ENCODE measurements at regions not wholly inside any gene's neighbourhood (a gene's known extent, or its start where the extent isn't known, plus 50 kb on each side); places are given as distances from the start of the nearest gene placed in this dataset.

DNA sequence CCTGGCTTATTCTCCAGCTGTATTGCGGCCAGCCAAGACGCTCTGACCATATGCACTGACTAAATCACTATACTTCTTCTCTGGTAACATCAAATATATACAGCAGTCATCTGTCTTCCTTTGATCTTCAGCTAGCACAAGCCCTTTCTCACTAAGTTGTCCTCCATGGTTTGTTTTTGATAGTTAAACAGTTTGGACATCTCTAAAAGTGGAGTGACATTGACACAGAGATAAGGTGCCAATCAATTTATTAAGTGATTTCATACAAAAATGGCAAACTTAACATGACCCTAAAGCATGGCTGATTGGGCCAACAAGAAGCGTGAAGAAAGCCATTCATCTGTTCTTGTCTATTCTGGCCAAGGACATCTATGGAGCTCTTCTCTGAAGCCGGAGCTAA, 334.9 kb downstream of the NKX6-1 start (continued):
- no peak for TF ChIP-seq PBX3 (IDR thresholded peaks at IDR 0.05; ENCODE audit: insufficient replicate concordance, low read depth, low read length)
- no peak for TF ChIP-seq EED (IDR thresholded peaks at IDR 0.05; ENCODE audit: low read depth)
- TF ChIP-seq IRF4 (IDR thresholded peaks at IDR 0.05; ENCODE audit: low read depth, low read length) = no peak
- no peak for TF ChIP-seq WRNIP1 (IDR thresholded peaks at IDR 0.05; ENCODE audit: borderline replicate concordance, low read depth, low read length)
- no peak for TF ChIP-seq STAT1 (conservative IDR thresholded peaks at IDR 0.05)
- TF ChIP-seq ZNF592 (IDR thresholded peaks at IDR 0.05) = no peak
- no peak for TF ChIP-seq NR2C1 (IDR thresholded peaks at IDR 0.05)
- no peak for TF ChIP-seq CEBPB (IDR thresholded peaks at IDR 0.05; ENCODE audit: borderline replicate concordance in 1 of 2, low read depth in 2 of 2, low read length in 2 of 2)

DNA sequence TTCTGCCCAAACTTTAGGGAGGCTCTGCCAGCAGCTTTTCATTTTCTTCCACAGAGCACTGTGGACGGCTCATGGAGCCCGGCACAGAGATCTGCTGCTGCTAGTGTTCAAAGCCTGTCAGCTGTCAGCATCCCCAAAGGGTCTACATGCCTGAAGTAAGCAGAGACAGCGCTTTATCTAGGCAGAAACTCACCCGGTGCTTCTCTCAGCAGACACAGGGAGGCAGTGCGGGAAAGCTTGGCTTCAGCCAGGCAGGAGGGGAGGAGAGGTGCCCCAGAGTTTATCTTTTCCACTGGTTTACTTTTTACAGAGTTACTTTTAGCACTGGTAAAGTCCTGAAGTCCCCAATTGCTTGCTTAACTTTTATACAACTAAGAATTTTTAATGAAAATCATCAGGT, 339.3 kb downstream of the NKX6-1 start:
- no peak for FAIRE-seq
- no peaks in the 10 kb centered on the region for H3K4me1 ChIP-seq (ENCODE audit: control insufficient read depth, insufficient read depth, low read length)
- 7% methylated on average over 5 of the region's 5 CpGs for WGBS (ENCODE audit: insufficient coverage, insufficient replicate concordance, low lambda C conversion rate, missing lambda C conversion rate)
- no peak overlapping the region for H3K27ac ChIP-seq (ENCODE audit: control insufficient read depth, insufficient read depth)
- SMC1A ChIA-PET (ENCODE audit: uncharacterized antibody, unreplicated experiment) = no interaction called here
- BruUV-seq (replicated peaks) = no TSS peak
- H3K27me3 ChIP-seq (replicated peaks in 1 of 2; ENCODE audit: control insufficient read depth in 2 of 2, insufficient read depth in 2 of 2, low read length in 1 of 2) = no peaks in the 10 kb centered on the region; a peak in 2 of 4 replicates
- no peaks in the 10 kb centered on the region for H4K20me1 ChIP-seq (ENCODE audit: control insufficient read depth, insufficient read depth)
- DNase-seq (ENCODE audit: low read depth, low spot score) = no peak
- no peak overlapping the region for H2AFZ ChIP-seq (ENCODE audit: control insufficient read depth, low read depth, low read length)
- RAD21 ChIA-PET (ENCODE audit: unreplicated experiment) = no interaction called here
- H3K9me3 ChIP-seq (replicated peaks; ENCODE audit: control insufficient read depth, insufficient read depth, low read length) = no peaks in the 10 kb centered on the region
- H3K79me2 ChIP-seq (ENCODE audit: control insufficient read depth, insufficient read depth, low read length) = no peaks in the 10 kb centered on the region
- in situ Hi-C loops (cut with MboI) = no loop called here
- H3K9ac ChIP-seq (ENCODE audit: control insufficient read depth, insufficient read depth, low read length) = no peak overlapping the region
- POLR2A ChIA-PET = no interaction called here
- H3K36me3 ChIP-seq (ENCODE audit: control insufficient read depth in 2 of 2, insufficient read depth in 2 of 2, low read length in 1 of 2) = no peaks in the 10 kb centered on the region
- no peak overlapping the region for H3K4me2 ChIP-seq (ENCODE audit: control insufficient read depth, insufficient read depth)
- intact Hi-C loops (cut with micrococcal nuclease; ENCODE audit: unreplicated experiment) = no loop called here
- peak; percentile 38; the same call in 1 of the 3 replicates for ATAC-seq
- no peak overlapping the region for H3K4me3 ChIP-seq
- CTCF ChIA-PET = no interaction called here
- TF ChIP-seq SMAD1 (IDR thresholded peaks at IDR 0.05; ENCODE audit: low read depth, partially characterized antibody) (no peak), TCF12 (IDR thresholded peaks at IDR 0.05; ENCODE audit: low read depth, low read length) (no peak), SIN3A (IDR thresholded peaks at IDR 0.05; ENCODE audit: low read depth, low read length) (no peak), NFYB (IDR thresholded peaks at IDR 0.05; ENCODE audit: insufficient read depth, low read depth, low read length) (no peak), BHLHE40 (IDR thresholded peaks at IDR 0.05; ENCODE audit: borderline replicate concordance in 1 of 2, low read depth in 2 of 2, low read length in 1 of 2) (no peak), SIX5 (IDR thresholded peaks at IDR 0.05; ENCODE audit: low read depth, low read length, severe bottlenecking) (no peak), RBBP5 (conservative IDR thresholded peaks at IDR 0.05) (no peak), ZZZ3 (IDR thresholded peaks at IDR 0.05; ENCODE audit: control insufficient read depth, insufficient read length, low read depth) (no peak)
- TF ChIP-seq, protein P1, sequence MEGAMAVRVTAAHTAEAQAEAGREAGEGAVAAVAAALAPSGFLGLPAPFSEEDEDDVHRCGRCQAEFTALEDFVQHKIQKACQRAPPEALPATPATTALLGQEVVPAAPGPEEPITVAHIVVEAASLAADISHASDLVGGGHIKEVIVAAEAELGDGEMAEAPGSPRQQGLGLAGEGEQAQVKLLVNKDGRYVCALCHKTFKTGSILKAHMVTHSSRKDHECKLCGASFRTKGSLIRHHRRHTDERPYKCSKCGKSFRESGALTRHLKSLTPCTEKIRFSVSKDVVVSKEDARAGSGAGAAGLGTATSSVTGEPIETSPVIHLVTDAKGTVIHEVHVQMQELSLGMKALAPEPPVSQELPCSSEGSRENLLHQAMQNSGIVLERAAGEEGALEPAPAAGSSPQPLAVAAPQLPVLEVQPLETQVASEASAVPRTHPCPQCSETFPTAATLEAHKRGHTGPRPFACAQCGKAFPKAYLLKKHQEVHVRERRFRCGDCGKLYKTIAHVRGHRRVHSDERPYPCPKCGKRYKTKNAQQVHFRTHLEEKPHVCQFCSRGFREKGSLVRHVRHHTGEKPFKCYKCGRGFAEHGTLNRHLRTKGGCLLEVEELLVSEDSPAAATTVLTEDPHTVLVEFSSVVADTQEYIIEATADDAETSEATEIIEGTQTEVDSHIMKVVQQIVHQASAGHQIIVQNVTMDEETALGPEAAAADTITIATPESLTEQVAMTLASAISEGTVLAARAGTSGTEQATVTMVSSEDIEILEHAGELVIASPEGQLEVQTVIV (IDR thresholded peaks at IDR 0.05; ENCODE audit: borderline replicate concordance, partially characterized antibody) = no peak
